HTR-8/SVneo (cell line): ENCODE measurements at regions not wholly inside any gene's neighbourhood (a gene's known extent, or its start where the extent isn't known, plus 50 kb on each side); places are given as distances from the start of the nearest gene placed in this dataset.
A peak's percentile ranks its signal among the peaks of the same experiment; 100 is the strongest.

ENCODE experiments used
- DNase-seq: peaks from one replicate; pipeline ENCODE4 v3.0.0; 2011; ENCODE audit warnings: low spot score, mixed read lengths; ENCODE audit not compliant: insufficient read length
- FAIRE-seq: peaks from 2 replicates; lab custom pipeline; 2011; peaks lifted over from hg19 to GRCh38; lab: Jason Lieb, UNC

DNA sequence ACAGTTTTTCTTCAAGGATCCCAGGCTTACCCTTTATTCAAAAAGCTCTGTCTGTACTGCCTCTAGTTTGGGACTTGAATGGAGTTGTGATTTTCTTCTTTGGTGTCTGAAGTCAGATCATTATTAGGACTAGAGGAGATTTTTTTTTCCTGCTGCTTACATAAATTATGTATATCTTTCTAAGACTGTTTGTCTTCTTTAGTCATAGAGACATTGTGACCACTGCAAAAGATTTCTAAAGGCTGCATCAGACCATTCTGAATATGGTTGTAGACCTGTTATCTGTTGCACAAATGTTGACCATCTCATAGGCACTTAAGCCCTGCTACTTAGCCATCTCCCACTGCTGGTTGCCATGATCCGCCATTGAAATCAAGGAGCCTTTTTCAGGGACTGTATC is 238.5 kb upstream of the SMARCA2 start:
- FAIRE-seq (no peak), DNase-seq (no peak)

DNA sequence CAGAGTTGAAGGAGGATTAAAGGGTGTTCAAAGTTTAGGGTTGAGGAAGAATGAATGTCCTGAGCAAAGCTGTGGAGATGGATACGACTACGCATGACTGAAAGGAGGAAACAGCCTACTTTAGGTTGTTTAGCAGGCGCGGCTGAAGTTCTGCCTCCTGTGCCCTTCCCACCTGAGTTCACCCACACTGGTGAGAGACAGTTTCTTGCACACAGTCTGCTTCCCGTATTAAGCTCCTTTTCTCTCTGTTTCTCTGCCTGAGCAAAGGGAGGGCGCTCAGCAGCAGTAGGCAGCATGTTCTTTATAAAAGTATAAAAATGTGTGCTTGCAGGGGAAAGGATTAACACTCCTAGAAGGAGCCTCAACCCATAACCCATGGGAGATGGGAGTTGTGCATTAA is 224.0 kb upstream of the SMARCA2 start:
- no peak for DNase-seq
- FAIRE-seq: no peak

DNA sequence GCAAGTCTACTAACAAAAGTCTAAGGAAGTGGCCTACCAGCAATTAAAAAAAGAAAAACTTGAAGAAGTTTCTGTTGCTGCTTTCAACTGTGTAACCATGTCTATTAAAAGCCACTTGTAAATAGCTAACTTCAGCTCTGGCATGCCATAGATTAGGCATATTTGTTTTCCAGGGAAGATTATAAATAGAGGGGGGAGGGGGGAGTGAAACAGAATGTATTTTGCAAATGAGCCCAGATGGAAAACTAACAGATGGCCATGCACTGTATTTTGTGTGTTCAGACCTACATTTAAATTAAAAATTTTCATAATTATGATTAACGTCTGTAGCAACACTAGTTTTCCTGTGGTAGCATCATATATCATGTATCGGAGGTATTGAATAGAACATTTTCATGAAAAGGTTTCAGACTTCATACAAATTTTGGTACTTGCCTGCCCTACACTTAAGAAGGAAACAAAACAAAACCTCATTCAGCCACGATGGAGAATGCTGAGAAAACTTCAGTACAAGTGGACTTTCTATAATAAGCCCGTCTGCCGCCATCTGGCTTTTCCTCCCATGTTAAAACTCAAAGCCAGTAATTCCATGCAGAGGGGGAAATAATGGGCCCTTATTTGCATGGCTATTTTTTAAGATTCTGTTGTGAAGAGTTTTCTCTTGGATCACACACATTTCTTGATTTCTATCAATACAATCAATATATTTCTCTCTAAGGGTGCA is 220.4 kb upstream of the SMARCA2 start:
- FAIRE-seq (no peak), DNase-seq (no peak)

DNA sequence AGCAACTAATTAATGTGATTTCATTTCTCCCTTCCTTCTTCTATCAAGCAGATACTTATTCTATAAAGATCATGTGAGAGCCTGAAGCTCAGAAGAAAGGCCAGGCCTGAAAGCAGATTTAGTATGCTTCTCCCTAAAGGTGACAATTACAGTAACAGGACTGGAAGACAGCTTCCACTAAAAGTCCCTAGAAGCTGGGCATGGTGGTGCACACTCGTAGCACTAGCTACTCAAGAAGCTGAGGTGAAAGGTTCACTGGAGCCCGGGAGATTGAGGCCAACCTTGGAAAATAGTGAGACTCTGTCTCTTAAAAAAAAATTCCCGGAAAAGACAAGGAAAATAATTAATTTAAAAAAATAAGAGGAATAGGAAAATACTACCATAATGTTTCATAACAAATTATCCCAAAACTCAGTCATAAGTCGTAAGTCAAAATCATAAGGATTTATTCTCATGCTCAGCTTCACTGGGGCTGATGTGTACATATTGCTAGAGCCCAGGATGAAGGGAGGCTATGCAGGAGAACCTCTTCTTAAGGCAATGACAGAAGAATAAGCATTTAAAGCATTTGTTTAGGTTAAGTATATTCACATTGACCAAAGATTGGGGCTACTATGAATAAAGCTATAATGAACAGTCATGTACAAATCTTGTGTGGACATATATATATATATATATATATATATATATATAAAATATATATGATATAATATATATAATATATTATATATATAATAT is 210.8 kb upstream of the SMARCA2 start:
- no peak for FAIRE-seq

DNA sequence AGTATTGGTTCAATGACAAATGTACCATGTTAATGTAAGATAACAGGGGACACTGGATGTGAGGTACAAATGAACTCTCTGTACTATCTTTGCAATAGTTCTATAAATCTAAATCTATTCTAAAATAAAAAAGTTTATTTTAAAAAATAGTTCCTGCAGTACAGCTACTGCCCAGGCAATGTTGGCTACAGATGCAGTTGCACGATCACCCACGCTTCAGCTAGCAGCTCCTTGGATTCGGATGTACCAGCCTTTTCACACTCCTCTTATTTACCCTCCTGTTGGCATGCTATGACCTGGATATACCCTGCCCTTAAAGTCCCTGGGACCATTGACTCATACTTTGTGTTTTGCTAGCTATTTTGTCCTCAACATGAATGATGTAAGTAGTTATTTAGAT is 185.4 kb upstream of the SMARCA2 start:
- no peak for FAIRE-seq
- no peak for DNase-seq

More for the DNA sequence above, 210.8 kb upstream of the SMARCA2 start:
- no peak for DNase-seq

DNA sequence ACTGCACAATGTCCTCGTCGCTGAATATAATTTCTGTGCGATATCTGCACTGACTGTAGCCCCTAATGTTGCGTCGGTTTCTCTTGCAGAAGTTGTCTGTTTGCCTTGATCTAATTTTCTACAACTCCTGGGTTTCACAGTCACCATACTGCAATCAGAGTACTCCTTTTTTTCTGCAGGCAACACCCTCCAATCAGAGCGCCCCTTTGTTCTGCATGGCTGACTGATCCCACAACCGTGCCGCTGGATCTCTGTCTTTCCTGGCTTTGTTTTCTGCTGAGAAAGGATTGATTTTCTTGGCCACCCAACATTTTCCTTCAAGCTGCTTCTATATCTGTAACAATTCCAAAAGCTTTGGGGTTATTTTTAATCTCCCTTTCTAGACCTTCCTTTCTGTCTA is 182.2 kb upstream of the SMARCA2 start:
- FAIRE-seq (no peak), DNase-seq (no peak)

DNA sequence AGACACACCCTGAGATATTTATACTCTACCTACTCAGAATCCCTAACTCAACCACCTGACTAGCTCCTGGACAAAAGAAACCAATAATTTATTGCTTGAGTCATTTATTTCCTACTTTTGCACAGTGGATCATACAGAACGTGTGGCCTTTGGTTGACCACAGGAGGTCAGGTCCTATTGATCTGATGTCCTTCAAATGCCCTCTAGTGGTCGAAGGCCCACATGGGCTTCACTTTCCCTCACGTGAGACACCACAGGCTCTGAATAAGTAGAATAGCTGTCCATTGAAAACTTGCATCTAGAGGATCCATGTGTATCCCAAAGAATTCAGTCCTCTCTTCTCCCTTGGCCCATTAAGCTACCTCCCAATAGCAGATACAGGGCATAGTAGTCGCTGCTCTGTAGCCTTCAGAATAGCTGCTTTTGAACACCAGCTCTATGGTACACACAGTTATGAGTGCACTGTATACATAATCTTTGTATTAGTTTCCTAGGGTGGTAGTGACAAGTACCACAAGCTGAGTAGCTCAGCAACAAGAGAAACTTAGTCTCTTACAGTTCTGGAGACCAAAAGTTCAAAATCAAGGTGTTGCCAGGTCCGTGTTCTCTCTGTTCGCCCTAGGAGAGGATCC is 177.6 kb upstream of the SMARCA2 start:
- FAIRE-seq (no peak), DNase-seq (peak; percentile 17)

DNA sequence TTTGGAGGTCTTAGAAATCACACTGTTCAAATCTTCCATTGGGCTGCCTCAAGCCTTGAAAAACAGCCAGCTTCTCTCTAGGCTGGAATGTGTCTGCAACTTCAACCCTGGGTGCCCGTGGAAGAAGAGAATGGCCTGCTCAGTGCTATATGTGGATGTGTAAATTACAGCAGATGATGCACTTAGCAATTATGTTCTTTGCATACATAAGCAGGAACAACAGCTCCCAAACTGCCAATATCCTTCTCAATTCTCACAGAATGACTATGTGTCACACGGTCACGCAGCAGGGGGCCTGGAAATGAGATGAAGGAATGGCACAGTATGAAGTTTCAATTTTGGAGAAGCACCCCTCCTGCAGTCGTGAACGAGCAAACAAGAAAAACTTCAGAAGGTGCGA is 175.2 kb upstream of the SMARCA2 start:
- FAIRE-seq (no peak), DNase-seq (no peak)

DNA sequence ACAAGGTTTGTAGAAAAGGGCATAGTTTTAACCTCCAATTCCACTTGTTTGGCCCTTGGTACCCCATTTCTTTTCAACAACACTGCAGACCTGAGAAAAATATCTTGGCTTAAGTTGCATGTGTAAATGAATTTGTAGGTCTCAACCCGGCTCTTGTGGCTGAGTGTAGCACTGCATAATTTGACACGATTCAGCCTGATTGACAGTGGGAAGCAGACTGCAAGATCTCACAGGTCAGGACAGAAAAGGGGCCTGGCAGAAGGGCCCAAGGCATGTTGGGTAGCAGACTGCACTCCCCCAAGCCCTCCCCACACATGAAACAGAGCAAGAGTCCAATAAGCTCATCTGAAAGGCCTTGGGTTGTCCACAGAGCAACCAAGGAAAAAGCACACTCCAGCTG is 169.7 kb upstream of the SMARCA2 start:
- FAIRE-seq: no peak

DNA sequence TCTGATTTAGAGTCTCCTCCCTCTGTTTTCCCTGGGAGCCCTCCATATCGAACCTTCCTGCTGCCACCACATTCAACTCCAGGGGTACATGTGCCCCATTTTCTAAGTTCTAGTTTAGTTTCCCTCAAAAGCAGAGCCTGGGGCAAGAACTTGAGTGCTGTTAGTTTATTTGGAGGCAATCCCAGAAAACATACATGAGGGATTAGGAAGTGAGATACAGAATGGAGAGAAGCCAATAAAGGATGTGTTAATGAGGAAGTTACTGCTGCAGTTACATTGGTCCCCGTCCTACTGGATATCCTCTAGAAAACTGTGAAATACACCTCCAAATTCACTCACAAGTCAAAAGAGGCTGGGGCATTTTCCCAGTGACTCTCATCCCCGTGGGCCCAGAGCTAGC is 159.4 kb upstream of the SMARCA2 start:
- no peak for DNase-seq
- no peak for FAIRE-seq

More for the DNA sequence above, 169.7 kb upstream of the SMARCA2 start:
- DNase-seq: no peak

DNA sequence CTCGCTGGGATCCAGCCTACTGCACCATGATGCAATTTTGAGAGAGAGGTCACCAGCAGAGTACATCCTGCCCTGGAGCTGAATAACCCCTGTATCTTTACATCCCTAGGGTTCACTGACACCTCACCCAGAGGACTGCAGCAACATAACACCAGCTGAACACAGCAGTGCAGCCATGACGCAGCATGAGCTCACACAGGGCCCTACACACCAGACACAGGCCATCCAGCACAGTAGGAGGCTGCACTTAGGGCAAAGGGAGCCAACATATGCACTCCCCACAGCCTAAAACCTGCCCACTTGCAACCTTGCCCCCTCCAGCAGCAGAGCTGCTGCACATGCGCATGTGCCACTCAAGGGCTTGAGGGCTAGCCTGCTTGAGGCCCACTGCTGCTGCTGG is 157.3 kb upstream of the SMARCA2 start:
- DNase-seq (no peak), FAIRE-seq (no peak)

DNA sequence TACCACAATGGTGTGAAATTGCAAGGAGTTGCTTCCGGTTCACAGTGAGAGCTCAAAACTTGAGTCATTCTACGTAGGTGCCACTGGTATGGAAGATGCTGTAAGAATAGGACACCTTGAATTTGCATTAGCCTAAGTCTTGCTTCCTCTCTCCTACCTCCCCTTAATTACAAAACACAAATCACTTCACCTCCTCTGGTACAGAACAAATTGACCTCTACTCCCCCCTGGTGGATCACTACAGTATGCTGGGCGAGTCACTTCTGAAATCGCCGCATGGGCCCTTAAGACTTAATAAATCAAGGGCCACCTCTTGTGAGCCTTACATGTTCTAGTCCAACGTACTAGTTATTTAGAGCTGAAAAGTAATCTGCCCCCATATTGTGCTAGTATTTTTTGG is 145.3 kb upstream of the SMARCA2 start:
- no peak for FAIRE-seq
- no peak for DNase-seq

DNA sequence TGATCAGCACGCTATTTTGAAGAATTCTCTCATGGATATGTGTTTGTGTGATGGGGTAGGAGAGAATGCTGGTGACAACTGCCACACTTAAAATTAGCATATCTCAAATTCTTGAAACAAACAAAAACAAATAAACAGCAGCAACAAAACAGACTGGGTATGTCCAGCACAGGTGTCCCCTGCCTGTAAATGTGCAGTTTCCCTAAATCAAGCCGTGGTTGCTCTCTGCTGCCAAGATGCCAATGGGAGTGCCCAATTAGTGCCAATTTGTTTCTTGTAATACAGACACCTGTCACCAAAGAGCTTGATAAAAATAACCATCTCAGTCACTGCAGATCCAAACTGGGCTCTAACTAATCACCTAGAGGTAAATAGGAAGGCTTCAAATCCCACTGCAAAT is 144.2 kb upstream of the SMARCA2 start:
- DNase-seq: no peak
- no peak for FAIRE-seq

DNA sequence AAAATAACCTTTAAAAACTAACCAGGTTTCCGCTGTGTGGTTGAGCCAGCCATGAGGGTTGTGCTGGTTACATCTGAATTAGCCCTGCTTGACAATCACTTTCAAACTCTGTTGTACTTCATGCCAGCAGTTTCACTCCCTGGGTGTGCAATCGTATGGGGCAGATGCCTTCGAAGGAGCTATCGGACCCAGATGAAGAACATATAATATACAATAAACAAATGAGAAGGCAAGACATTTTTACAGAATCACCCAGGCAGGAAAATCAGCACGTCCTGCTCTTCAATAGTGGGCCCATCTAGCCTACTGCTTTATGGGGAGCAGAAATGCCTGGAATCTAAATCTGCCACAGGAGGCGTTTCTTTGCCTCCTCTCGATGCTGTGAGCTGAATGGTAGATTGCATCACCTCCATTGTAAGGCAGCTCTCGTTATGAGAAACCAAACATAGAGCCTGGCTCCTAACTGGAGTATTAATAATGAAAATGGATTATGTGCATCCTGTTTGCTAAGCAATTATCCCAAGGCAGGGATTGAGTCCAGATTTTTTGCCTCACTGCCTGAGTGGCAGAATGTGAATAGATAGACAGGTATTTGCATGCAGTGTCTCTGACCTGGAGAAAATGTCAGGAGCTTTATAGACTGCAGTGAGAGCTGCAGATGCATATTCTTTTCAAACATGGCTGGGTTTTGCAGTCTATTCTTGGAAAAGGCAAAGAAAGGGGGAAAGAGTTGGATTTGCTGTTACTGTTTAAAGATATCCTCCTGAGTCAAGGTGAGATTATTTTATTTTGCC is 143.3 kb upstream of the SMARCA2 start:
- DNase-seq: no peak
- no peak for FAIRE-seq

DNA sequence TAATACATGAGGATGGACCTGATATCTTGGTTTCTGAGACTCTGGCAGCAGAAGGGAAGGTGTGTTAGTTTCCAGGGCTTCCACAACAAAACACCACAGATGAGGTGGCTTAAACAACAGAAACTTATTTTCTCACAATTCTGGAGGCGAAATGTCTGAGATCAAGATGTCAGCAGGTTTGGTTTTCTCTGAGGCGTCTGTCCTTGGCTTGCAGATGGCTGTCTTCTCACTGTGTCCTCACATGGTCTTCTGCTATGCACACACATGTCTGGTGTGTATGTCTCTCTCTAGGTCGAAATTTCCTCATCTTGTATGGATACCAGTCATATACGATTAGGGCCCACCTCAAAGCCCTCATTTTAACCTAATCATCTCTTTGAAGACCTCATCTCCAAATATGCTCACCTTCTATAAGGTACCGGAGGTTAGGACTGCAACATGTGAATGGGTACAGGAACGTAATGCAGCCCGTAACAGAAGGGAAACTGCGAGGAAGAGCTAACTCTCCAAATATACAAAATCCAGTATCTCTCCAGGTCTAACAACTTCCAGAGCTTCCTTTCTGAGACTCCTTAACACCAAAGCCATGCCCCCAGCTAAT is 139.8 kb upstream of the SMARCA2 start:
- no peak for FAIRE-seq
- no peak for DNase-seq

DNA sequence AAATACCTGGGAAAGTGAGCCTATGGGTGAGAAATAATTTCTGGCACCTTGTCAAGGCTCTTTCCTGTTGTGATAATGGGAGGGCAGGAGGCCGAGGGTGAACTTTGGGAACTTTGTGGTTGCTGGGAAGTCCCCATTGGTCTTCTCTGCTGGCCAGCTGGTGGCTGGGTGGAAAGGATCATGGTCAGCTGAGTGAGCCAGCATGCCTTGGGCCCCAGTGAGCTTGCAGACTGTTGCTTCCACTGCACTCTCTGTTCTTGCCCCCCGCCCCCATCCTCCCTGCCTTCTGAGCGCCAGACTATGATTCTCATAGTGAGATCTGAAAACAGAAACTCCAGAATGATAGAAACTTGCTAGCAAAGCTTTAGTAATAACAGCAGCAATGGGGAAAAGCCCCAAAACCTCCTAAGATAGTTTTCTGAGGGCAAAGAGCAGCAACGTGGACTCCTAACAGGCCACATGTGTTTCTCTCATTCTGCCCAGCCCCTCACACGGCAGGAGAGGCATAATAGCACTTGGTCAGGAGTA is 139.2 kb upstream of the SMARCA2 start:
- DNase-seq: no peak
- FAIRE-seq: no peak

DNA sequence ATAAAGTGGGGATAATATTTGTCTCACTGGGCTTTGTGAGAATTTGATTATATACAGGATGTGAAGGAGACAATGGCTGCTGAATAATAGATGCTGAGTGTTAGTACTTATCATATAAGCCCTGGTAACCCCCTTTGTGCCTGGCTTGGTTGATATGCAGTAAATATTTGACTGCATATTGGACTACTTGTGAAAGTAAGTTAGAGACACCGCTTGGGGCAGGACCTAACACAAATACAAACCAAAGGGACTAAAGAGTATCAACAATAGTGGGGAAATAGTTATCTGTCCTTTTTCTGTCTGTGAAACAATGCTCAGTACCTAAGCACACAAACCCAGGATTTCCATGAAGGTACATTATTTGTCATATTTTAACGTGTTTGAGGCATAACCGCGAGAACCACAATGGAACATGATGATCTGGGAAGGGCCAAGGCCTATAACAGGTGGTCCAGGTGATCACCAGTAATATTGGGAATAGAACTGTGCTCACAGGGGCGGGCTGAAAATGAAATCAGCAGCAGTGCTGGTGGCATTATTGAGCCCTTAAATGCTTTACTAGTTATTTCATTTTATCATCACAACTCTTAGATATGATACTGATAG is 138.2 kb upstream of the SMARCA2 start:
- no peak for FAIRE-seq

DNA sequence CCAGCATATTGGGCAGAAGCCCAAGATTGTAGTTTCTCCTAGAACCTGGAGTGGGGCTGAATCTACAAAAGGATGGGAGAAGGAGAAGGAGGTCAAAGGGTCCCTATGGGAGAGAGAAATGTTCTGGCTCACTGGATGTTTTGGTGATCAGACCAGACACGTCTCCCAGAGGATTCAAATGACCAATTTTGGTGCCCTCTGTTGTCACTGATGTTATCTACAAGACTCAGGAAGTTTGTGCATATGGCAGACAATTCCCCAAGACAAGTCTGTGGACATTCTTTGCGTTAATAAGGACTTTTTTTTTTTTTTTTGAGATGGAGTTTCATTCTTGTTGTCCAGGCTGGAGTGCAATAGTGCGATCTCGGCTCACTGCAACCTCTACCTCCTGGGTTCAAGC is 137.2 kb upstream of the SMARCA2 start:
- FAIRE-seq: no peak

More for the DNA sequence above, 138.2 kb upstream of the SMARCA2 start:
- no peak for DNase-seq

DNA sequence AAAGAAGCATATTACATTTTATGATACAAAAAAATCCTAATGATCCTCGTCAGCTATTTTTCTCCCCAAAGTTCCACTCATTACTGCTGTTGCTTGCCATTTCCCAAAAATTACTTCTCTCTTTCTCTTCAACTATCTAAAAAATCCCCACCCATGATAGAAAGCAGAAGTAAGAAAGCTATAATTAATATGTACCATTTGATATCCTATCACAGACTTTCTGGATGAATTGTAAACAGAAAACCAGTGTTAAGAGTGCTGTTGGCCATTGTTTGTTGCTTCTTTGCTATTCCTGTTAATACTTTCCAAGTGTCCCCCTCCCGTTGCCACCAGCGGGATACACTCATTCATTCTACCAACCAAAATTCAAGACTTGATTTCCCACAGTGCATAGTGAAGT is 136.3 kb upstream of the SMARCA2 start:
- no peak for FAIRE-seq
- DNase-seq: no peak

More for the DNA sequence above, 137.2 kb upstream of the SMARCA2 start:
- DNase-seq: no peak

DNA sequence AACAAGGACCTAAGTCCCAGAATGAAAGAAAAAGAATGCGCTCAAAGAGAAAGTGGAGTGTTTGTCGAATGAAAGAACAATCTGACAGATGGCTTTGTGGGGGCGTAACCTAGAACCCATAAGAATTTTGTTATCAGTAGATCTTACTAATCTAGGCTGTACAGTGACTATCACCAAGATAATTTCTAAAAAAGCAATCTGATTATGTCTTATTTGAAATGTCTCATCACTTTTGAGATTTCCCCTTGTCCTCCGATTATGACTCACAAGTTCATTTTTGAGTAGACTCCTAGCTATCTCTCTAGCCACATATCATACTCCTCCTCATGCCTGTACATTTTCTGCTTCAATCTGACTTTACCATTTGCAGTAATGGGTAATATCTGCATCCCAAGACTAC is 135.6 kb upstream of the SMARCA2 start:
- DNase-seq (no peak), FAIRE-seq (no peak)
